Neutrophil (primary cell): ENCODE measurements at regions not wholly inside any gene's neighbourhood (a gene's known extent, or its start where the extent isn't known, plus 50 kb on each side); places are given as distances from the start of the nearest gene placed in this dataset.
"Not testable (repeated sequence)": the region's sequence is repeated elsewhere in the genome, so short reads cannot be mapped to it uniquely, and the experiment has no call there.

Experiments
- H3K27ac ChIP-seq: fragments of 200-600 bp; sonication (generic); 2 replicates; pipeline ENCODE4 v1.5.1; 2016; ENCODE audit warnings: mild to moderate bottlenecking, moderate library complexity
- H3K27me3 ChIP-seq: fragments of 200-600 bp; sonication (generic); 2 replicates; pipeline ENCODE4 v1.6.0; 2016; ENCODE audit warnings: mild to moderate bottlenecking
- H3K36me3 ChIP-seq: fragments of 200-600 bp; sonication (generic); 2 replicates; pipeline ENCODE4 v1.5.1; 2017
- H3K4me1 ChIP-seq, 2 experiments: fragments of 200-600 bp in 1 of 2; sonication (generic) in 1 of 2; 1 replicate in 1 of 2; 2 replicates in 1 of 2; pipeline versions ENCODE4 v1.5.1 to v1.6.1; 2013 to 2016; ENCODE audit warnings: low read depth in 1 of 2, low read length in 1 of 2, mild to moderate bottlenecking in 1 of 2, moderate library complexity in 1 of 2; ENCODE audit not compliant: control insufficient read depth in 1 of 2, insufficient read depth in 1 of 2
- H3K4me3 ChIP-seq, 2 experiments: fragments of 200-600 bp in 1 of 2; sonication (generic) in 1 of 2; 1 replicate in 1 of 2; 2 replicates in 1 of 2; pipeline ENCODE4 v1.5.1; 2013 to 2016; ENCODE audit warnings: low read depth in 1 of 2, low read length in 1 of 2, mild to moderate bottlenecking in 1 of 2, moderate library complexity in 1 of 2
- H3K9me3 ChIP-seq: fragments of 200-600 bp; sonication (generic); 2 replicates; pipeline ENCODE4 v1.5.1; 2016
- TF ChIP-seq, protein P1 (sequence below): fragments of 200-600 bp; sonication (generic); IDR thresholded peaks from 2 replicates; pipeline ENCODE4 v1.5.1; 2016; ENCODE audit warnings: antibody characterized with exemption

DNA sequence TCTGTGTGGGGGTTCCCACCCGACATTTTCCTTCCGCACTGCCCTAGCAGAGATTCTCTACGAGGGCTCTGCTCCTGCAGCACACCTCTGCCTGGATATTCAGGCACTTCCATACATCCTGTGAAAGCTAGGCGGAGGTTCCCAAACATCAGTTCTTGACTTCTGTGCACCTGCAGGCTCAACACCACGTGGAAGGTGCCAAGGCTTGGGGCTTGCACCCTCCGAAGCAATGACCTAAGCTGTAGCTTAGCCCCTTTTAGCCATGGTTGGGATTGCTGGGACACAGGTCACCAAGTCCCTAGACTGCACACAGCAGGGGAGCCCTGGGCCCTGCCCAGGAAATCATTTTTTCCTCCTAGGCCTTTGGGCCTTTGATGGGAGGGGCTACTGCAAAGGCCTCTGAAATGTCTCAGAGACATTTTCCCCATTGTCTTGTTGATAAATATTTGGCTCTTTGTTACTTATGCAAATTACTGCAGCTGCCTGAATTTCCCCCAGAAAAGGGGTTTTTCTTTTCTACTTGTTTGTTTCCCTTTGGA lies 1004.8 kb downstream of the OLFM4 start:
- TF ChIP-seq, protein P1, sequence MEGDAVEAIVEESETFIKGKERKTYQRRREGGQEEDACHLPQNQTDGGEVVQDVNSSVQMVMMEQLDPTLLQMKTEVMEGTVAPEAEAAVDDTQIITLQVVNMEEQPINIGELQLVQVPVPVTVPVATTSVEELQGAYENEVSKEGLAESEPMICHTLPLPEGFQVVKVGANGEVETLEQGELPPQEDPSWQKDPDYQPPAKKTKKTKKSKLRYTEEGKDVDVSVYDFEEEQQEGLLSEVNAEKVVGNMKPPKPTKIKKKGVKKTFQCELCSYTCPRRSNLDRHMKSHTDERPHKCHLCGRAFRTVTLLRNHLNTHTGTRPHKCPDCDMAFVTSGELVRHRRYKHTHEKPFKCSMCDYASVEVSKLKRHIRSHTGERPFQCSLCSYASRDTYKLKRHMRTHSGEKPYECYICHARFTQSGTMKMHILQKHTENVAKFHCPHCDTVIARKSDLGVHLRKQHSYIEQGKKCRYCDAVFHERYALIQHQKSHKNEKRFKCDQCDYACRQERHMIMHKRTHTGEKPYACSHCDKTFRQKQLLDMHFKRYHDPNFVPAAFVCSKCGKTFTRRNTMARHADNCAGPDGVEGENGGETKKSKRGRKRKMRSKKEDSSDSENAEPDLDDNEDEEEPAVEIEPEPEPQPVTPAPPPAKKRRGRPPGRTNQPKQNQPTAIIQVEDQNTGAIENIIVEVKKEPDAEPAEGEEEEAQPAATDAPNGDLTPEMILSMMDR: no peak
- Histone ChIP-seq H3K9me3 (no peaks in the 10 kb centered on the region), H3K4me1 (no peaks in the 10 kb centered on the region), H3K27ac (no peak overlapping the region), H3K27me3 (no peaks in the 10 kb centered on the region), H3K36me3 (no peaks in the 10 kb centered on the region), H3K4me3 (no peak overlapping the region)

GRCh38 chr13:54034047-54034446 lies 1005.4 kb downstream of the OLFM4 start:
- Histone ChIP-seq H3K4me3 (no peak overlapping the region), H3K9me3 (no peaks in the 10 kb centered on the region), H3K27me3 (no peaks in the 10 kb centered on the region), H3K27ac (no peak overlapping the region), H3K4me1 (no peaks in the 10 kb centered on the region), H3K36me3 (no peaks in the 10 kb centered on the region)
- TF ChIP-seq, protein P1: no peak

DNA sequence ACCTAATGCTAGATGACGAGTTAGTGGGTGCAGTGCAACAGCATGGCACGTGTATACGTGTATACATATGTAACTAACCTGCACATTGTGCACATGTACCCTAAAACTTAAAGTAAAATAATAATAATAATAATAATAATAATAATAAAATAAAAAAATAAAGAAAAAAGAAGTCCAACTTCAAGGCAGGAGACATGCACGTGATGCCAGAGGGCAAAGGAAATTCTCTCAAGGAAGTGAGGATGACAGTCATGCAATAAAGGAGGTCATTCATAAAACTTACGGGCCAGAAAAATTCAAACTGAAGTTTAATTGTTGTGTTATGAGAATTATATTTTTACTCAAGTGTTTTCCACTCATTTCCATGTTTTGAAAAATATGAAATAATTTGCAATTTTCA lies 1028.8 kb downstream of the OLFM4 start:
- H3K27me3 ChIP-seq, H3K27ac ChIP-seq, H3K4me1 ChIP-seq, H3K9me3 ChIP-seq, H3K4me3 ChIP-seq, H3K36me3 ChIP-seq: not testable (repeated sequence)

DNA sequence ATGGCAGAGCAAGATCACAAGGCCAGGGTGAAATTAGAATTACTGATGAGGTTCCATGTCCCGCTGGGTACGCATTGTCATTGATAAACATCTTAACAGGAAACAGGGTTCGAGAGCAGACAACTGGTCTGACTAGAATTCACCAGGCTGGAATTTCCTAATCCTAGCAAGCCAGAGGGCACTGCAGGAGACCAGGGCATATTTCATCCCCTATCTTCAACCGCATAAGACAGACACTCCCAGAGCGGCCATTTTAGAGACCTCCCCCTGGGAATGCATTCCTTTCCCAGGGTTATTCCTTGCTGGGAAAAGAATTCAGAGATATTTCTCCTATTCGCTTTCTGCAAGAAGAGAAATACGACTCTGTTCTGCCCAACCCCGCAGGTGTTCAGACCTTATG lies 1041.3 kb downstream of the OLFM4 start:
- H3K27ac ChIP-seq, H3K4me3 ChIP-seq, H3K36me3 ChIP-seq, H3K4me1 ChIP-seq, H3K27me3 ChIP-seq, H3K9me3 ChIP-seq: not testable (repeated sequence)

GRCh38 chr13:54077569-54077968 lies 1049.0 kb downstream of the OLFM4 start:
- Histone ChIP-seq H3K9me3 (no peaks in the 10 kb centered on the region), H3K4me3 (no peak overlapping the region), H3K27ac (no peak overlapping the region), H3K36me3 (no peaks in the 10 kb centered on the region), H3K27me3 (no peaks in the 10 kb centered on the region), H3K4me1 (no peaks in the 10 kb centered on the region)
- TF ChIP-seq, protein P1: no peak

DNA sequence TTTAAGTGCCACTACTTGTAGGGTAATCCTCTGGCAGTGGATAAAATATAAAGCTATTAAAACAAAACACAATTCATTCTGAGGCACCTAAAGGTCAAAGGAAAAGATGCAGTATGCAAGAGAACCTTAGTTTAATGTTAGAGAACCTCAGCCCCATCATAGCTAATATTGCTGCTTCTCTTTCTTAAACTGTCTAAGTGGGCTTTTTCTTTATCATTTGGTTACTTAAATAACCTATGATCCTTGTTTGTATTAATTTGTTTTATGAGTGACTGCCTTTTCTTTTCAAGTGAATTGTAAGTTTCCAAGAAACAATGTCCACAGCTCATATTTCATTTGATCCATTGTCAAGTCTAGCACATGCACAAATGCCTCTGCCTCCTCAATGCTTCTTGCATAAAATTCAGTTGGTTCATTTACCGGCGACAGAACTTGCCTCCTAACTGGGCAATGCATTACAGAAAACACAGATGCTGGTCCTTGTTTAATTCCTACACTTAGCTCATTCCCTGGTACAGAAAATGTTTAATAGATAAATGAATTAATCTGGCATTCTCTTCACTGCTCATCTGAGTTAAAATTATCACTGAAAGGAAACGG lies 1049.8 kb downstream of the OLFM4 start:
- H3K9me3 ChIP-seq: no peaks in the 10 kb centered on the region
- TF ChIP-seq, protein P1: no peak
- H3K4me1 ChIP-seq: no peaks in the 10 kb centered on the region
- H3K36me3 ChIP-seq: no peaks in the 10 kb centered on the region
- H3K27me3 ChIP-seq: no peaks in the 10 kb centered on the region
- no peak overlapping the region for H3K4me3 ChIP-seq
- H3K27ac ChIP-seq: no peak overlapping the region

DNA sequence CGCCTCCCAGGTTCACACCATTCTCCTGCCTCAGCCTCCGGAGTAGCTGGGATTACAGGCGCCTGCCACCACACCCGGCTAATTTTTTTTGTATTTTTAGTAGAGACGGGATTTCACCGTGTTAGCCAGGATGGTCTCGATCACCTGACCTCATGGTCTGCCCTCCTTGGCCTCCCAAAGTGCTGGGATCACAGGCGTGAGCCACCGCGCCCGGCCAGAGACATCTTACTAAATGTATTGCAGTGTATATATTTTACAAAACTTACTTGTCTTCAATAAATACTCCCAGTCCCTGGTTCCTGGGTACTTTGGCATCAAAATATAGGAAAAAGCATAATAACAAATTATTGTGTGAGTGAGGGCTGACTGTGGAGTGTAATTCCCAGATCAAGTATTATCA lies 1053.7 kb downstream of the OLFM4 start:
- H3K36me3 ChIP-seq, H3K27me3 ChIP-seq, H3K9me3 ChIP-seq, H3K4me1 ChIP-seq, H3K27ac ChIP-seq, H3K4me3 ChIP-seq: not testable (repeated sequence)
